GM06990 (cell line): ENCODE measurements at regions not wholly inside any gene's neighbourhood (a gene's known extent, or its start where the extent isn't known, plus 50 kb on each side); places are given as distances from the start of the nearest gene placed in this dataset.
"Not testable (repeated sequence)": the region's sequence is repeated elsewhere in the genome, so short reads cannot be mapped to it uniquely, and the experiment has no call there.

Experiments used
- DNase-seq: peaks from one replicate; pipeline ENCODE4 v3.0.0-alpha.2; 2011; ENCODE audit not compliant: insufficient read length; ENCODE audit errors: extremely low read depth
- H3K27me3 ChIP-seq: replicated peaks from 2 replicates; pipeline ENCODE4 v1.6.0; 2011; ENCODE audit warnings: low read length; ENCODE audit not compliant: control insufficient read depth, insufficient read depth
- H3K36me3 ChIP-seq: 2 replicates; pipeline ENCODE4 v1.5.1; 2011; ENCODE audit warnings: low read length; ENCODE audit not compliant: control insufficient read depth, insufficient read depth
- H3K4me3 ChIP-seq: replicated peaks from 2 replicates; pipeline ENCODE4 v1.5.1; 2011; ENCODE audit warnings: low read depth, mild to moderate bottlenecking, control low read depth, low read length
- CTCF ChIP-seq: IDR thresholded peaks from 2 replicates; pipeline ENCODE4 v1.5.1; 2011; ENCODE audit warnings: low read length, control low read depth, mild to moderate bottlenecking, inconsistent platforms; ENCODE audit not compliant: insufficient read depth, poor library complexity, severe bottlenecking

GRCh38 chr12:25796523-25797000, 161.9 kb upstream of the RASSF8 start:
- Histone ChIP-seq H3K4me3 (no peak overlapping the region), H3K27me3 (no peaks in the 10 kb centered on the region), H3K36me3 (no peaks in the 10 kb centered on the region)
- no peak for DNase-seq
- TF ChIP-seq CTCF, result no peak

DNA sequence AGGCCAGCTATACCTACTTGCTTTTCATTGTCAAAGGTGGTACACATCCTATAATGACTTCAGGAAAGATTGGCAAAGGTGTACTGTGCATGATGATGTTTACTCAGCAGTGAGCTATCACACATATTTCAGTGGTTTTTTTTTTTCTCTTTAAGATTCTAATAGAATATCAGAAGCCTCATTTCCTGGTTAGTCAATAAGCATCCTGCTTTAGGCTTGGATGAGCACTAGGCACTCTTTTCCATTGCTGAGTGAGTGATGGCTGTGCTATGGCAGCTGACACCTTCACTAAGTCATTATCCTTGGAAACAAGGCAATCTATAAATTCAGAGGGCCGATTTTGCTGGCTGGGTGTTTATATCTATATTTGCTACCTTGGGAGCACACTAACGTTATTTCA, 161.1 kb upstream of the RASSF8 start:
- H3K4me3 ChIP-seq, result no peak overlapping the region
- no peaks in the 10 kb centered on the region for H3K36me3 ChIP-seq
- H3K27me3 ChIP-seq, result no peaks in the 10 kb centered on the region
- DNase-seq, result no peak
- TF ChIP-seq CTCF, result no peak

GRCh38 chr12:25797949-25798348, 160.5 kb upstream of the RASSF8 start:
- Histone ChIP-seq H3K4me3 (no peak overlapping the region), H3K27me3 (no peaks in the 10 kb centered on the region), H3K36me3 (no peaks in the 10 kb centered on the region)
- no peak for DNase-seq
- no peak for TF ChIP-seq CTCF

GRCh38 chr12:25800101-25800500, 158.4 kb upstream of the RASSF8 start:
- TF ChIP-seq CTCF, result no peak
- H3K36me3 ChIP-seq, result no peaks in the 10 kb centered on the region
- no peak overlapping the region for H3K4me3 ChIP-seq
- no peak for DNase-seq
- H3K27me3 ChIP-seq, result no peaks in the 10 kb centered on the region

- no peak for DNase-seq
- Histone ChIP-seq H3K36me3 (no peaks in the 10 kb centered on the region), H3K27me3 (no peaks in the 10 kb centered on the region), H3K4me3 (no peak overlapping the region)
- no peak for TF ChIP-seq CTCF
Measured at GRCh38 chr12:25801734-25802133, 156.7 kb upstream of the RASSF8 start.

- DNase-seq, result no peak
- no peaks in the 10 kb centered on the region for H3K27me3 ChIP-seq
- H3K4me3 ChIP-seq, result no peak overlapping the region
- no peak for TF ChIP-seq CTCF
- H3K36me3 ChIP-seq, result no peaks in the 10 kb centered on the region
Measured at GRCh38 chr12:25802143-25802542, 156.3 kb upstream of the RASSF8 start.

- DNase-seq, H3K36me3 ChIP-seq, H3K27me3 ChIP-seq, H3K4me3 ChIP-seq: not testable (repeated sequence)
Measured at GRCh38 chr12:25803029-25803664, 155.3 kb upstream of the RASSF8 start.

DNA sequence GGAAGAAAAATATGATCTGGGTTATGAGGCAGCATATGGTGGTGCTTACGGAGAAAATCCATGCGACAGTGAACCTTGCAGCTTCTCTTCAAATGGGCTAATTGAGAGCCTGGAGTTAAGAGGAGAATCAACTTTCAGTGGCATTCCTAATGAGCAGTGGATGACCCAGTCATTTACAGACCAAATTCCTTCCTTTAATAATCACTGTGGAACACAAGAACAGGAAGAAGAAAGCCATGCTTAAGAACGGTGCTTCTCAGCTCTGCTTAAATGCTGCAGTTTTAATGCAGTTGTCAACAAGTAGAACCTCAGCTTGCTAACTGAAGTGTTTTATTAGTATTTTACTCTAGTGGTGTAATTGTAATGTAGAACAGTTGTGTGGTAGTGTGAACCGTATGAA, 154.2 kb upstream of the RASSF8 start:
- H3K27me3 ChIP-seq, H3K36me3 ChIP-seq, DNase-seq: not testable (repeated sequence)

More for the DNA sequence above, 154.2 kb upstream of the RASSF8 start:
- not testable (repeated sequence) for H3K4me3 ChIP-seq
